ENCODE measurements at regions not wholly inside any gene's neighbourhood (a gene's known extent, or its start where the extent isn't known, plus 50 kb on each side); places are given as distances from the start of the nearest gene placed in this dataset.
"Not testable (repeated sequence)": the region's sequence is repeated elsewhere in the genome, so short reads cannot be mapped to it uniquely, and the experiment has no call there.

DNA sequence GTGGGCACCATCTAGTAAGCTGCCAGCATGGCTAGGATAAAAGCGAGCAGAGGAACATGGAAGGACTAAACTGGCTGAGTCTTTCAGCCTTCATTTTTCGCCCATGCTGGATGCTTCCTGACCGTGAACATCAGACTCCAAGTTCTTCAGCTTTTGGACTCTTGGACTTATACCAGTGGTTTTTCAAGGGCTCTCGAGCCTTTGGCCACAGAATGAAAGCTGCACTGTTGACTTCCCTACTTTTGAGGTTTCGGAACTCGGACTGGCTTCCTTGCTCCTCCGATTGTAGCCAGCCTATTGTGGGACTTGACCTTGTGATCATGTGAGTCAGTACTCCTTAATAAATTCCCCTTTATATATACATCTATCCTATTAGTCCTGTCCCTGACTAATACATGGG, 785.1 kb upstream of the SLITRK6 start:
- DNase-seq, result no peak

- no peak for DNase-seq
Observed at GRCh38 chr13:86585835-86586234, 786.6 kb upstream of the SLITRK6 start.

- no peak for DNase-seq
Observed at GRCh38 chr13:86591862-86592261, 792.6 kb upstream of the SLITRK6 start.

- no peak for DNase-seq
Observed at GRCh38 chr13:86601351-86601750, 802.1 kb upstream of the SLITRK6 start.

- no peak for DNase-seq
Observed at GRCh38 chr13:86606264-86606663, 807.0 kb upstream of the SLITRK6 start.

DNA sequence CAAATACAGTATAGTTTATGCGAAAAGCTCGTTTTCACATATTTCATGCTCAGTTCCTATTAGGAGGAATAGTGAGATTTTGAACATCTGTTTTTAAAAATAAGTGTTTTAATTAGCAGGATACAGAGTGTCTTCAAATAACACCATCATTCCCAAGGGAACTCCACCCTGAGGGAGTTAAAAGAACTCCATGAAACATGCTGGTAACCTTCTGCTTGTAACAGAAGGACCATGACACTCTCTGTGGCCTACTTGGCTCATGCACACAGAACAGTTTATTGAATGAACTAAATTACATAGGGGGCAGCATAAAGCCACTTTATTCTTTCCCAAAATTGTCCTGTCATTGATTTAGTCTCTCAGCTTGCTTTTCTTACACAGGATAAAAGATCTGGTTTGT, 809.5 kb upstream of the SLITRK6 start:
- peak in 1 of 2 experiments; percentile 21 for DNase-seq

DNA sequence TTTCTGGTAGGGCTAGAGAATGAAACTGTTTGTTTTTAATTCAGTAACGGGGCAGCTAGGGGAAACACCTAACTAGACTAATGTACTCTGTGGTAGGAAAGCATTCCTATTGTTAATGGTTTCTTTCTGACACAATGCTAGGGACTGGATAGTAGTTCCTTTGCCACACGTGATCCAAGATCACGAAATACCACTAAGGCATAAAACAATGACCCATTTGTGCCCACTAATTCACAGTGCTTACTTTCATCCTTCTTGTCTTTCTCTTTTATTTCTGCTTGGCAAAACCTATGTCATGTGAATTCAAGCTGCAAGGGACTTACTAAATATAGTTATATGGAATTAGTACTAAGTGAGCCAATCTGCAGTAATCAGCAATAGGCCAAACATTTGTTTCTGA, 834.1 kb upstream of the SLITRK6 start:
- no peak for DNase-seq

GRCh38 chr13:86651171-86651570, 852.0 kb upstream of the SLITRK6 start:
- not testable (repeated sequence) for DNase-seq

DNA sequence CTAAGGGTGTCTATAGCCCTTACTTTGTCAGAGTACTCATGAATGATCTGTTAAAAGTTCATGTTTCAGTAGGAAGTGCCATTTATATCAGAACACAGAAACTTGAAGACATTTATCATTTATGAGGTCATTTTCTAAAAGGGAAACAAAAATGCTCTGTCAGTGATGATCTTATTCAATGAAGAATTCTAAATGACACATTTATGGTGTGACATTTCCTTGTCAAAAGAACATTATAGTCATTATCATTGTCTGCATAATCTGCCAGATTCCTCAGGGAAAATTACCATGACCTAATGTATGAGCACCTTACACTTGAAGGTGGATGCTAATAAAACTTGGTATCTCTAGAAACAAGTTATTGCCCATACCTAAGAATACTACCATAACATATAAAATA, 853.8 kb upstream of the SLITRK6 start:
- no peak for DNase-seq

GRCh38 chr13:86655561-86655960, 856.3 kb upstream of the SLITRK6 start:
- DNase-seq, result no peak

DNA sequence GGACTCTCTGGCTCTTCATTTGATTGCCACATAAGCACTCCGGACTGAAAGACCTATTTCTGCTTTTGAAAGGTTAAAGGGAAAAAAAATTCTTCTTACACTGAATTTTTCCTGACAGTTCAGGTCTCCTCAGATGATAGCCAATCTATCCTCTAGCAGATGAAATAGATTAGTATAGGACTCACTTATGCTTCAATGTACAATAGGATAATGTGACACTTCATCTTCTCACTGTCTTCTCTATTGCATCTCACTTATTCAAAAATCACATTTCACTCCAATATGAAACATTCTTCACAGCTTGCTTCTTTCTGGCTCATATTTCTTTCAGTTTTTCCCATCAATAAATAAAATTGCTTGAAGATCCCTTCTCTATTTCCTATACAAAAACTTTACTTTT, 860.9 kb upstream of the SLITRK6 start:
- DNase-seq, result no peak

DNA sequence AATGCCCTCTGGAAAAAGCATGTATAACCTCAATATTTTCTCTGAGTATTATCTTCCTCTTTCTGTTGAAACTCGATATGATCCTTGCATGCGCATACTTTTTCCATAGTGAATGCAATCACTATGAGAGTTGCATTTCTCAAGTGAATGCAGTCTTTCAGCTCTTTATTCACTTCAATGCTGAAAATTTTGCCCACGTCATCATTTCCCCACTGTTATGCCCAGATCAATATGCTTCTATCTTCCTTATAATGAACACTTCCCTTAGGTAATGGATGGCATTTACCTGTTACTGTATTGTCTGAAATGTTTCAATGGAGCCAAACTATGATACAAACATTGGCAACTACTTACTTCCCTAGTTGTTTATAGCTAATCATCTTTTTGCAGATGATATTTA, 866.6 kb upstream of the SLITRK6 start:
- DNase-seq, result no peak

- DNase-seq, result no peak
Observed at GRCh38 chr13:86673931-86674431, 874.8 kb upstream of the SLITRK6 start.

GRCh38 chr13:86681223-86681622, 882.0 kb upstream of the SLITRK6 start:
- DNase-seq, result no peak

DNA sequence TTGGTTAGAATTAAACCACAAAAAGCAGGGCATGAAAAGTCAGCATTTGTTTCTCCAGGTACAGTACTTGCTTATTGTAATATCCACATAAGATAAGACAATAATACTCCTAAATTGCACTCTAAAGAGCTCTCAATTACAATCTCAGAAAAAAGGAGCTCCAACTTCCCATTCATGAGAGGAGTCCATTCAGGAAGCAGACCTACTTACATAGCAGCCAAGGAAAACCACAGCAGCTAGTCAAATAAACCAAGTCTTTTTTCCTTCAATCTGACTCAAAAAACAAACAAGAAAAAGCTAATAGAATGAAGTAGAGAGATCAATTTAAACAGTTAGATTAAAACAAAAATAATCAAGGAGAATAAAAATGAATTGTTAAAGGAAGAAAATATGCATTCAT, 885.2 kb upstream of the SLITRK6 start:
- no peak for DNase-seq

GRCh38 chr13:86689911-86690310, 890.7 kb upstream of the SLITRK6 start:
- DNase-seq, result no peak

DNA sequence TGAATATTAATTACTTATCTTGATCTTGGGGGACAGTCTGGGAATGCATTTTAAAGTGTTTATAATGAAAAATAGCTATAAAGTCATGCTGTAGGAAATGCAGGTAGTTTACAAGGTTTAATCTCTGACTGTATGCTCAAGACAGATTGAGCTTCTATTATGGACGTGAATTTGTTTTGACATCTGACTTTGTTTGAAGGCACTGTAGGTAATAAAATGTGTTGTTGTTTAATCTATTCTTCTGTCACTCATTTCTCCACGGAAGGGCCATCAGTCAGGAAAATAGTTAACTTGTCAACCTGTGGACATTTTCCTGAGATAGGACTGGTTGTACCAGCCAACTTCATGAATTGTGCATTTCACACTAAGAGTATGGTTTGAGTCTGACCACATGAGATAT, 893.1 kb upstream of the SLITRK6 start:
- DNase-seq, result no peak

- DNase-seq, result no peak
Observed at GRCh38 chr13:86710013-86710412, 910.8 kb upstream of the SLITRK6 start.

DNA sequence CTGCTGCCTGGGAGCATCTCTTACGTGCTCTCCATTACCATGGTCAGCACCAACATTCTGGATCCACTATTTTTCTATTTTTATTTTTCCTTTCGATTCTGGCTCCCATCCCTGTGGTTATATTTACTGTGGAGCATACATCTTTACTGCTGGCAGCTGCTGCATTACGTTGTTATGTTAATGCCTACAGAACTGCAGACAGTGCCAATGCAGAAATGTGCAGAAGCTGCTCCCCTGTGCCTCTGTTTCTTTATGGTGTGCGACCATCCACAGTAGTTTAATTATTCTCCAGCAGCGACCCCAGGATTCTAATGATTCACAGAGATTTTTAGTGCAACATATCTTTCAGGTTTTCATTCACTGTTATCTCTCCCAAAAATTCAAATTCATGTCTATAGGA, 911.7 kb upstream of the SLITRK6 start:
- no peak for DNase-seq

DNA sequence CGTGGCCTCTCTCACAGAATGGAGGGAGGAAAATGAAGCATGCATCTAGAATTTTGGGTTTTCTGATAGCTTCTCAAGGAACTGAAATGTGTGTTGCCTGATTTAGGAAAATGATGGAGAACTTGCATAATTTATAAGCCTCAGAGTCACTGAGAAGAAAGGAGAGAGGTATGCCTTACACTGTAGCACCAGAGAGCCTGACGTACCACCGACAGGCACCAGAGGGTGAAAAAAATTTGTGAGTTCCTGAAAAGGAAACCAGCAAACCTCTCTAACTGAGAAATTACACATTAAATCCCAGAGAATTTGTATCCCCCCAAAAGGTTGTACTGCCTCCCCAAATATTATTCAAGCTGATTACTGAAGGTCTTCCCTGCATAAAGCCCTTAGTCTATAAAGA, 915.3 kb upstream of the SLITRK6 start:
- no peak for DNase-seq

DNA sequence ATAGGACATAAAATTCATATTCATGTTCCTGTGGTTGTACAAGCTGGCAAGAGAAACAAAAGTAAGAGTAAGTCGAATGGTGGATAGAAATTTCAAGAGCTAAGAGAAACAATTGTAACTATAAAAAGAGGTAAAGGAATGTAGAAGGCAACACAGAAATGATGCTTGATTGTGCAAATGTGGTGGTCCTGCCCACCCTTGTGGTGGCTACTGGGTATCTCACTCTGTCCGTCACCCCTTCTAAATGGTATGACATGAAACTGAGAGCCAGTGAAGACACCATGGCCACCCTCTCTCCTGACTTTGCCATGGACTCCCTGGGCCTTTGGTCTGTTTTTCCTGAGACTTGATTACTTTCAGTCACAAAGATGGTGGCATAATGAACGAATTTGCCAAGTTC, 925.9 kb upstream of the SLITRK6 start:
- DNase-seq, result no peak

- no peak for DNase-seq
Observed at GRCh38 chr13:86729206-86729605, 930.0 kb upstream of the SLITRK6 start.

DNA sequence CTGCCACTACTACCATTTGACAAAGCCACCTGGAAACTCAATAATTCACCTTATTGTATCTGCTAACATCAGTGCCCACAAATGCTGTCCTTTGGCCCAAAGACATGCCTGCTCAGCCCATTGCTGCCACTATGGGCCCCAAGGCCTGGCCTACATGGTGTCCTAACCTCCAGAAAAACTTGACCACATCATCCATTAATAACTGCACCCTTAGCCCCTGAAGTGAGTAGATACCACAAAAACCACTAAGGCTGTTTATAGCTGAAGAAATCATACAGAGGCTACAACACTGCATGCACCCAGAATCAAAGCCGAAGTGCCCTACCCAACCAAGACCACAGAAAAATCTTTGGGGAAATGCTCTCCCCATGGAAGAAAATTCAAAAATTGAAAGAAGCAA, 932.8 kb upstream of the SLITRK6 start:
- DNase-seq, result no peak

GRCh38 chr13:86737334-86737932, 933.7 kb upstream of the SLITRK5 start:
- no peak for DNase-seq

DNA sequence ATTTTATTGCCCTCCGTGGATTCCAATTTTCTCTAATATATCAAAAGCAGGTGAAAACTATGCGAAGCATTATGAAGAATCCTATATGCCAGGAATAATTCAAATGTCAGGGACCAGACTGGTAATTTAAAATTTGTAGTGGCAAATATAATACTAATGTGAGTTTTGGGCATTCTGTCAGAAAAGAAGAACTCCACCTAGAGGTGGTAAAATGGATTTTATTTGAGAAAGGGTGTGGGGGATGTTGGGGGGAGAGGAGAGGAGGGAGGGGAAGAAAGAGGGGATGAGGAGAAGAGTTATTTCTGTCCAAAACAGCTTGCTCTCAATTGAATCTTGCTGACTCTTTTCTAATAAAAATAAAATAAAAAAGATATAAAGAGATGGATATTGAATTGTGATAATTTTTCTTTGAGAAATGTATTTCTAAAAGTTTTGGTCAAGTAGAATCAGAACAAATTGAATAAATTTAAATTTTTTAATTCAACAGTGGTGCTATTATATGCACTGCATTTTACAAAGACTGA, 929.3 kb upstream of the SLITRK5 start:
- peak in 1 of 2 experiments; percentile 21 for DNase-seq
